Frontal cortex (tissue), 3 donors: ENCODE measurements at regions not wholly inside any gene's neighbourhood (a gene's known extent, or its start where the extent isn't known, plus 50 kb on each side); places are given as distances from the start of the nearest gene placed in this dataset.
"Not testable (repeated sequence)": the region's sequence is repeated elsewhere in the genome, so short reads cannot be mapped to it uniquely, and the experiment has no call there.

Experiments used
- DNase-seq, 2 donors: peaks; one replicate each; pipeline ENCODE4 v3.0.0; 2012; ENCODE audit warnings: low spot score in 2 of 2
- FAIRE-seq: peaks from 2 replicates; lab custom pipeline; 2012; peaks lifted over from hg19 to GRCh38; lab: Jason Lieb, UNC
- donor health status: control.
- donor health status: control.
- donor health status: control.

- no peak for DNase-seq
- FAIRE-seq: no peak
Observed at GRCh38 chr5:19285286-19285685, 702.7 kb downstream of the CDH18 start.

- FAIRE-seq, DNase-seq: not testable (repeated sequence)
Observed at GRCh38 chr5:19287548-19288277, 700.3 kb downstream of the CDH18 start.

GRCh38 chr5:19288311-19288710 is 699.7 kb downstream of the CDH18 start:
- not testable (repeated sequence) for FAIRE-seq, DNase-seq

- DNase-seq (no peak), FAIRE-seq (no peak)
Observed at GRCh38 chr5:19297934-19298333, 690.1 kb downstream of the CDH18 start.

GRCh38 chr5:19301271-19301670 is 686.7 kb downstream of the CDH18 start:
- DNase-seq: no peak

GRCh38 chr5:19314840-19315239 is 673.2 kb downstream of the CDH18 start:
- no peak for FAIRE-seq
- no peak for DNase-seq

More at GRCh38 chr5:19301271-19301670, 686.7 kb downstream of the CDH18 start:
- FAIRE-seq: no peak

- FAIRE-seq: no peak
- no peak for DNase-seq
Observed at GRCh38 chr5:19319252-19319651, 668.7 kb downstream of the CDH18 start.

- no peak for DNase-seq
Observed at GRCh38 chr5:19322716-19323485, 665.1 kb downstream of the CDH18 start.

GRCh38 chr5:19334278-19334677 is 653.7 kb downstream of the CDH18 start:
- FAIRE-seq (no peak), DNase-seq (no peak)

More at GRCh38 chr5:19322716-19323485, 665.1 kb downstream of the CDH18 start:
- no peak for FAIRE-seq

- DNase-seq (no peak), FAIRE-seq (no peak)
Observed at GRCh38 chr5:19342942-19343341, 645.1 kb downstream of the CDH18 start.

GRCh38 chr5:19352120-19352519 is 635.9 kb downstream of the CDH18 start:
- FAIRE-seq: no peak

GRCh38 chr5:19369048-19369447 is 619.0 kb downstream of the CDH18 start:
- FAIRE-seq: no peak
- DNase-seq: no peak

More at GRCh38 chr5:19352120-19352519, 635.9 kb downstream of the CDH18 start:
- DNase-seq: no peak

- DNase-seq: no peak
- FAIRE-seq: no peak
Observed at GRCh38 chr5:19369561-19369960, 618.4 kb downstream of the CDH18 start.

GRCh38 chr5:19370655-19371386 is 617.2 kb downstream of the CDH18 start:
- FAIRE-seq (no peak), DNase-seq (no peak)

GRCh38 chr5:19388391-19388790 is 599.6 kb downstream of the CDH18 start:
- DNase-seq: no peak
- FAIRE-seq: no peak

GRCh38 chr5:19401032-19401431 is 587.0 kb downstream of the CDH18 start:
- FAIRE-seq: no peak
- DNase-seq: no peak

- FAIRE-seq: no peak
- no peak for DNase-seq
Observed at GRCh38 chr5:19406576-19407365, 581.2 kb downstream of the CDH18 start.

- DNase-seq: no peak
- FAIRE-seq: no peak
Observed at GRCh38 chr5:19408149-19408548, 579.9 kb downstream of the CDH18 start.

GRCh38 chr5:19411936-19412335 is 576.1 kb downstream of the CDH18 start:
- DNase-seq (no peak), FAIRE-seq (no peak)
